Uterus (tissue), 2 donors: ENCODE measurements at regions not wholly inside any gene's neighbourhood (a gene's known extent, or its start where the extent isn't known, plus 50 kb on each side); places are given as distances from the start of the nearest gene placed in this dataset.

Experiments used
- CTCF ChIP-seq, 4 experiments: fragments of 200-600 bp in 2 of 4; fragments of 450-650 bp in 2 of 4; sonication (generic) in 2 of 4; IDR thresholded peaks; one replicate each; pipeline ENCODE4 v1.5.1; 2016 to 2019; ENCODE audit warnings: antibody characterized with exemption in 4 of 4, mild to moderate bottlenecking in 2 of 4, moderate library complexity in 1 of 4
- POLR2A ChIP-seq, 2 donors: fragments of 450-650 bp; IDR thresholded peaks; one replicate each; pipeline ENCODE4 v1.6.1; 2016; ENCODE audit warnings: antibody characterized with exemption in 2 of 2, mild to moderate bottlenecking in 1 of 2, moderate library complexity in 1 of 2

DNA sequence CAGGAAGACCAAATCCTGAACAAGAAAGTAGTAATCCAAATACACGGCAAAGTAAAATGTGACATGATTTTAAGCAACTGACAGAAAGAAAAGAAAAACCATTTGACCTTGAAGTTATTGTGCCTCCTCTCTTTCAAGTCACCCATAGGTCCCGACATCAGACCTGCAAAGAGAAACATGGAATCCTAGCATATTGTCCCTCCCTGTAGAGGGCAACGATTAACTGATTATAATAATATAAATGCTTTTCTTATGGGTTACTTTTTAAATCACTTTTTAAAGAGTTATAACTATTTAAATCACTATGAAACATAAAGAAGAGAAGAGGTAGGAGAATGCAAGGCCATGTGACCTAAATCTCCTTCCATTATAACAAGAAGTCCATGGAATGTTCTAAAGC lies 143.2 kb upstream of the LIPC start:
- TF ChIP-seq CTCF (IDR thresholded peaks at IDR 0.05), result no peak
- TF ChIP-seq POLR2A (IDR thresholded peaks at IDR 0.05), result no peak
